ENCODE measurements at regions not wholly inside any gene's neighbourhood (a gene's known extent, or its start where the extent isn't known, plus 50 kb on each side); places are given as distances from the start of the nearest gene placed in this dataset.
A peak's percentile ranks its signal among the peaks of the same experiment; 100 is the strongest.

DNA sequence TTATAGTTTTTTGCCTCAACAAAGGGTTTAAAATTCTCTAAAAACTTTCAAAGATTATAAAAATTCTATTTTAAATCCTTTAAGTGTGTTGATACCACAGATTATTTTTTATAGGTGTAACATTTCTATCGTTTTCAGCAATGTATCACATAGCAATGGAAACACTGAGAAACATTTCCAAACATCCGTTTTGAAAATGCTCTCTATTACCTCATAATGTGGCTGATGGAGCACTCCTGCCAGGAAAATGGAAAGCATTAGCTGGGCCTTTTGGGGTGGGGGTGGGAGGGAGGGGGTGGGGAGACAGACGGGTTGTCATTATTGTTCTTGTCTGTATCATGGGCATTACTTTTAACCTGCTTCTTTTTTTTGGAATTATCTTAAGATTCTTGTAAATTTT lies 516.5 kb downstream of the ACTL7B start:
- DNase-seq (ENCODE audit: low spot score) = no peak

GRCh38 chr9:108336575-108336974 lies 519.2 kb downstream of the ACTL7B start:
- DNase-seq (ENCODE audit: low spot score) = no peak

- no peak for DNase-seq (ENCODE audit: low spot score)
Measured at GRCh38 chr9:108333530-108333983, 522.2 kb downstream of the ACTL7B start.

GRCh38 chr9:108331596-108331995 lies 524.2 kb downstream of the ACTL7B start:
- DNase-seq (ENCODE audit: low spot score) = no peak

GRCh38 chr9:108325406-108325805 lies 530.4 kb downstream of the ACTL7B start:
- DNase-seq (ENCODE audit: low spot score) = no peak

DNA sequence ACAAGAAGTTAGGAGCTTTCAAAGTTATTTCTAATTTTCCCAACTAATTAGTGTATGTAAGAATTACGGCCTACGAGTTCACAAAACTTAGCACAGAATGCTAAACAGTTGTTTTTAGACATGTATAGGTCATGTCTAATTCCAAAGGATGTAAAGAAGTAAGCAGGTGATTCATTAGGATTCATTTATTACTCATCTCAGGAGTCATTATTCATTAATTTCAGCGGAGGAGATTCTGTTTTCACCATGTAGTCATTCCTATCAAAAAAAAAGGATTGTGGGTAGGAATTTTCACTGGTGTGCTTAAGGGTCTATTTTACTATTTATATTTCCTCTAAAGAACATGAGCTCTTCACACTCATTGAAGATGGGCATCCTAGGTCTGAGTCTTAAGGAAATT lies 532.2 kb downstream of the ACTL7B start:
- no peak for DNase-seq (ENCODE audit: low spot score)

- DNase-seq (ENCODE audit: low spot score) = no peak
Measured at GRCh38 chr9:108322326-108323098, 533.3 kb downstream of the ACTL7B start.

GRCh38 chr9:108316630-108317029 lies 539.2 kb downstream of the ACTL7B start:
- no peak for DNase-seq (ENCODE audit: low spot score)

GRCh38 chr9:108316066-108316465 lies 539.7 kb downstream of the ACTL7B start:
- DNase-seq (ENCODE audit: low spot score) = no peak

DNA sequence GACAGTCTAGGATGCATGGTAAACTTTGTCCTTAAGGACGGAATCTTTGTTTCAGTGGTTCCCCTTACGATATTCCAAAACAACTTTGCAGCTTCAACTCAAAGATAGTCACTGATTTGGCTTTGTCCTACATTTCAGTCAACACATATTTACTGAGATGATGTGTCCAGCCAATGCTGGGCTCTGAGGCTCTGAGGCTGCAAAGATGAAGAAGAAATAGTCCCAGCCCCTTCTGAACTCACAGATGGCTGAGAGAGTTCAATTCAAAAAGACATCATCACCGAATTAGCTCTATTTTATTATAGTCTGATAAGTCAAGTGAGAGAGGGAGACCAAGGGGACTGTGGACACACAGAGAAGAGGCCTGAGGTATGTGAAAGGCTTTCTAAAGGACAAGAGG lies 544.0 kb downstream of the ACTL7B start:
- no peak for DNase-seq (ENCODE audit: low spot score)

- DNase-seq (ENCODE audit: low spot score) = no peak
Measured at GRCh38 chr9:108310202-108310601, 545.6 kb downstream of the ACTL7B start.

- no peak for DNase-seq (ENCODE audit: low spot score)
Measured at GRCh38 chr9:108300306-108301287, 555.2 kb downstream of the ACTL7B start.

DNA sequence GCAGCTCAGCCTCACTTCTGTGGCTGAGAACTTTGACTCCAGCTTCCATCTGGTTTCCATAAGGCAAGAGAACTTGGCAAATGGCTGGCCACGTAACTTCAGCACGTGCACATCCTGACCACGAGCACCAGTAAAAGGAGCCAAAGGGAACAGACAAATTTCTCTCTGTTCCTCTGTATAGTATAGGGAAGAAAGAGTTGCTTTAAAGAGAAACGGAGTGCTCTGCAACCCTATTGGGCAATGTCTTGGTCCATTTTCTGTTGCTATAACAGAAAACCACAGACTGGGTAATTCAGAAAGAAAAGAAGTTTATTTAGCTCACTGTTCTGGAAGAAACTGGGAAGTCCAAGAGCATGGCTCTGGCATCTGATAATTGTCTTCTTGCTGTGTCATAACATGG lies 558.7 kb downstream of the ACTL7B start:
- no peak for DNase-seq (ENCODE audit: low spot score)

- no peak for DNase-seq (ENCODE audit: low spot score)
Measured at GRCh38 chr9:108296056-108296455, 559.7 kb downstream of the ACTL7B start.

- DNase-seq (ENCODE audit: low spot score) = no peak
Measured at GRCh38 chr9:108291586-108291932, 564.2 kb downstream of the ACTL7B start.

DNA sequence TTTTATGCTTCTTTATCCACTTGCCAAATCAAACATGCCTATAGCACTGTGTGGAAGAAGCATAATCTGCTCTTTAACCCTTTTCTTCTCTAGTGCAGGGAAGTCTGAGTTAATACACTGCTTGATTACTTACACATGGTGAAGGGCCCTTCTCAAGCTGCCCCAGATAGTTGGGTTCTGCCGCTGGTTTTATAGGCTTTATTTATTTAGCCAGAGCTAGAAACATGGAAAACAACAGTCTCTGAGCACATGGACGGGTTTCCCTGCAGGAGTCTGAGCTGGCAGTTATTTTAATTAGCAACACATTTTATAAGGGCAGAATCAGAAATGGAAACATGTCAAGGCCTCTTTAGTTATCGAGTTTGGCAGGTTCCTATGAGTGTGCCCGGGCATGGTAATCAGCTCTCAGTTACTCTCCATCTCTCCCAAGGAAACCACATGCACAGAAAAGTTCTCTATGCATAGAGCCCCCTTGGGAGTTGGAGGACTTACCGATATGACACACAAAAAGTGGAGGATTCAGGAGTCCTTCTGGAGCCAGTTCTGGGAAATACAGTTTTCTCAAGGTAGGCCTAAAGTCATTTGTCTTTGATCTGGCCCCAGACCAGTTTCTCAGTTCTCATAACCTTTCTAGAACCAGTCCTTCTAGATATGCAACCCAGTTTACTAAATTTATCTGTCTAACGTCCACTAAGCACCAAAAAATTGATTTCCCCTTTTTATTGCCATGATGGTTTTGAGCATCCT lies 564.8 kb downstream of the ACTL7B start:
- no peak for DNase-seq (ENCODE audit: low spot score)

- no peak for DNase-seq (ENCODE audit: low spot score)
Measured at GRCh38 chr9:108286638-108287206, 569.1 kb downstream of the ACTL7B start.

DNA sequence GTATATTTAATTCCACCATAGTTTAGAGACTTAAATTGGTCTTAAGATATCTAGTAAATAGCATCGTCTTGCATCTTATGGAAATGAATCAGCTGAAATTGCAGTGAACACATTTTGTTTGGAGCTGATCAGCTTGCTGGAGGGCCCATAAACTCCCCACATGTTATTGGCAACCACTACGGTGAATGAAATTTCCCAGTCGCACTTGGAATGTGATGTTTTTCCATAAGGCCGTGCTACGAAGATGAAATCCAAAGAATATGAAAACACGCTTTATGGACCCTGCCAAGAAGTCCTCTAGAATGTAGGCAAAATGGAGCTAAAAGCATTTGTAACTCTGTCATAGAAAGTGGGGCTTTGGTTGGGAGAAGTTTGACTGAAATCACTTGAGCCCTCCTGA lies 572.1 kb downstream of the ACTL7B start:
- DNase-seq (ENCODE audit: low spot score) = no peak

DNA sequence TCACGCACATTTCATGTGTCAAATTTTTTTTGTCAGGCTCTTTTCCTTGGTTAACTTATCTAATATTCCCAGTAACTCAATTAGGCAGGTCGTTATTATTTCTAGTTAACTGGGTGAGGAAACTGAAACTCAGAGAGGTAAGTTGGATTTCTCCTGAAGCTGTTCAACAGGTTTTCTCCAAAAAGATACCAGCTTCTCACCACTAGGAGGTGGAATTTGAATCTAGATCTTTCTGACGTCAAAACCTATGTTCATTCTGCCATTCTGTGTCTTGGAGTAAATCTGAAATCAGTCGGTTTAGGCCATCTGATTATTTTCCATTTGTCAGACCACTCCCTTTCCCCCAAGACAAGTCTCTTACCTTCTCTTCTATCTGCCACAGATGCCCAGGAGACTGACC lies 572.9 kb downstream of the ACTL7B start:
- DNase-seq (ENCODE audit: low spot score) = peak; percentile 11

DNA sequence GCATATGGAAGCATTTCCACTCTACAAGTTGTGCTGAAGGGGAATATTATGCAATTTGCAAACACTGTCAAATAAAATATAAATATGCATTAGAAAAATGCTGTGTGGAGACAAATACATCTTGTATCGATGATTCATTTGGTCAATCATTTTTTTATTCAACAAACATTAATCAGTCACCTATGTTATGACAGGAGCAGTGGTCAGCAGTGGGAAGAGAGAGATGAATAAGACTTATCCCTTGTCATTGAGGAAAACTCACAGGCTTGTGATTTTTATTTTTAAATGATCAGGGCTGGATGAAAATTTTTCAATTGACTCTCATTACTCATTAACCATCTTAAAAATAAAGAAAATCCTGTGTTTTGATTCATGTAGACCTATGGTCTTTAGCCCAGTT lies 574.1 kb downstream of the ACTL7B start:
- DNase-seq (ENCODE audit: low spot score) = no peak

DNA sequence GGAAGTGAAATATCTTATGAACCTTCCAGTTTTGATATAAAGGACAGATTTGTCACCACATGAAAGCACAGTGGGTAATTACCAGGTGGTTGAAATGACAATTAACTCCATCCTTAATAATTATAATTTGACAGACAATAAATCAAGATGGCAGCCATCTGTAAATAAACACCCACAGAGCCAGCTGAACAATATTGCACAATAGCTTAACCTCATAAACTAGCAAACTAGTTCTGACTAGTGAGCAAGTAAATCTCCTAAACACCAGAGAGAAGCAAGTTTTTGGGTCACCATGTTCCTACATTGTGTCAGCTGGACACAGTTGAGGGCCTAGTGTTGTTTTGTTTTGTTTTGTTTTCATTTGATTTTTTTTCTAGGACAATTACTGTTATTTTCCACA lies 577.4 kb downstream of the ACTL7B start:
- no peak for DNase-seq (ENCODE audit: low spot score)

- DNase-seq (ENCODE audit: low spot score) = no peak
Measured at GRCh38 chr9:108277216-108277615, 578.6 kb downstream of the ACTL7B start.

Measured in NAMALWA (cell line).